ENCODE measurements at regions not wholly inside any gene's neighbourhood (a gene's known extent, or its start where the extent isn't known, plus 50 kb on each side); places are given as distances from the start of the nearest gene placed in this dataset.

DNA sequence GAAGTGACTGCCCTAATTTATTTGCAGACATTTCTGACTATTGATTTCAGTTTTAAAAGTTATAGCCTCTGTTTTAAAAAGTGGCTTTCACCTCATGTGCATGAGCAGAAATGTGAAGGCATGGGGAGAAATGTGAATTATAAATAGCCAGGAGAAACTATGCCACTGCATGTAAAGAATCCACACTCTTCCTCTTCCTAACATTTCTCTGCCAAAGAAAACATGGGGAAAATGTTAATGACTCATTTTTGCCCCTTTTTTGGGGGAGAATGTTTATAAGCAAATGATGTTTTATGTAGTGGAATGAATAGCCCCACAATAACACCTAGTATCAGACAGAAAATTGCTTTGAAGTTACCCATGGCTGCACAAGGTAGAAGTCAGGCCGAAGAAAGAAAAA, 249.0 kb upstream of the TANK start:
- BruUV-seq (replicated peaks): no TSS peak

DNA sequence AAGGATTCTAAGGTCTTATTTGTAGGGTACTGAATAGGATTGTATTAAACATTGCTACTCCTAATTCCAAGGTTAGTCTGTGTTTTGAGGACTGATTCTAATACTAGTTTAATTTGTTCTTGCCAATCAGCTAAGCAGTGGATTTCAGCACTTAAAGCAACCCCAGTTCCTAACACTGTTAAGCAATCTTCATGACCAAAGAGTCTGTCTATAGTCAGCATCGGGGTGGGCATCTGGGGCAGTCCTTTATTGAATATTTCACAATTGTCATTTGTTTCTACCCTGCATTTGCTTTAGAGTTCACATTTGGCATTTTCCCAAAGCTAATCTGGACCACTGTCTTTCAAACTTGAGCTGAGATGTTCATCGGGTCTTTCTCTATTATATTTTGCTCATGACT, 248.0 kb upstream of the TANK start:
- Histone ChIP-seq H3K27ac (ENCODE audit: low read depth, low read length, poor library complexity, severe bottlenecking) (no peak overlapping the region), H3K4me1 (ENCODE audit: insufficient read depth, low read length, poor library complexity, severe bottlenecking) (peaks cover 13% of the 10 kb centered on the region), H3K36me3 (ENCODE audit: insufficient read depth, low read length, poor library complexity, severe bottlenecking) (no peaks in the 10 kb centered on the region), H3K27me3 (replicated peaks; ENCODE audit: insufficient read depth, low read depth, low read length, poor library complexity) (no peaks in the 10 kb centered on the region), H3K4me3 (ENCODE audit: low read depth, low read length, poor library complexity, severe bottlenecking) (no peak overlapping the region), H3K9me3 (ENCODE audit: low read depth, low read length, poor library complexity, severe bottlenecking) (no peaks in the 10 kb centered on the region)
- CTCF ChIA-PET: no interaction called here
- DNase-seq (ENCODE audit: low spot score): no peak
- intact Hi-C loops (cut with micrococcal nuclease; ENCODE audit: unreplicated experiment): no loop called here
- POLR2A ChIA-PET (ENCODE audit: low non-redundant PET): no interaction called here
- TF ChIP-seq EZH2 (IDR thresholded peaks at IDR 0.05; ENCODE audit: borderline replicate concordance, low read depth, low read length, poor library complexity, severe bottlenecking): no peak
- TF ChIP-seq, protein P1, sequence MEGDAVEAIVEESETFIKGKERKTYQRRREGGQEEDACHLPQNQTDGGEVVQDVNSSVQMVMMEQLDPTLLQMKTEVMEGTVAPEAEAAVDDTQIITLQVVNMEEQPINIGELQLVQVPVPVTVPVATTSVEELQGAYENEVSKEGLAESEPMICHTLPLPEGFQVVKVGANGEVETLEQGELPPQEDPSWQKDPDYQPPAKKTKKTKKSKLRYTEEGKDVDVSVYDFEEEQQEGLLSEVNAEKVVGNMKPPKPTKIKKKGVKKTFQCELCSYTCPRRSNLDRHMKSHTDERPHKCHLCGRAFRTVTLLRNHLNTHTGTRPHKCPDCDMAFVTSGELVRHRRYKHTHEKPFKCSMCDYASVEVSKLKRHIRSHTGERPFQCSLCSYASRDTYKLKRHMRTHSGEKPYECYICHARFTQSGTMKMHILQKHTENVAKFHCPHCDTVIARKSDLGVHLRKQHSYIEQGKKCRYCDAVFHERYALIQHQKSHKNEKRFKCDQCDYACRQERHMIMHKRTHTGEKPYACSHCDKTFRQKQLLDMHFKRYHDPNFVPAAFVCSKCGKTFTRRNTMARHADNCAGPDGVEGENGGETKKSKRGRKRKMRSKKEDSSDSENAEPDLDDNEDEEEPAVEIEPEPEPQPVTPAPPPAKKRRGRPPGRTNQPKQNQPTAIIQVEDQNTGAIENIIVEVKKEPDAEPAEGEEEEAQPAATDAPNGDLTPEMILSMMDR (conservative IDR thresholded peaks at IDR 0.05; ENCODE audit: low read depth, low read length): no peak
- no TSS peak for BruUV-seq (replicated peaks)

More for the DNA sequence above, 249.0 kb upstream of the TANK start:
- POLR2A ChIA-PET (ENCODE audit: low non-redundant PET): interaction anchor here (0.7 kb wide), 1 partner anchor 477 kb away, joined by 3 read pairs; no protein-coding TSS in a partner anchor
- peaks cover 13% of the 10 kb centered on the region for H3K4me1 ChIP-seq (ENCODE audit: insufficient read depth, low read length, poor library complexity, severe bottlenecking)
- no peak overlapping the region for H3K4me3 ChIP-seq (ENCODE audit: low read depth, low read length, poor library complexity, severe bottlenecking)
- no peak overlapping the region for H3K27ac ChIP-seq (ENCODE audit: low read depth, low read length, poor library complexity, severe bottlenecking)
- intact Hi-C loops (cut with micrococcal nuclease; ENCODE audit: unreplicated experiment): no loop called here
- H3K27me3 ChIP-seq (replicated peaks; ENCODE audit: insufficient read depth, low read depth, low read length, poor library complexity): no peaks in the 10 kb centered on the region
- TF ChIP-seq, protein P1 (conservative IDR thresholded peaks at IDR 0.05; ENCODE audit: low read depth, low read length): no peak
- no peak for TF ChIP-seq EZH2 (IDR thresholded peaks at IDR 0.05; ENCODE audit: borderline replicate concordance, low read depth, low read length, poor library complexity, severe bottlenecking)
- CTCF ChIA-PET: no interaction called here
- DNase-seq (ENCODE audit: low spot score): no peak
- no peaks in the 10 kb centered on the region for H3K9me3 ChIP-seq (ENCODE audit: low read depth, low read length, poor library complexity, severe bottlenecking)
- no peaks in the 10 kb centered on the region for H3K36me3 ChIP-seq (ENCODE audit: insufficient read depth, low read length, poor library complexity, severe bottlenecking)

DNA sequence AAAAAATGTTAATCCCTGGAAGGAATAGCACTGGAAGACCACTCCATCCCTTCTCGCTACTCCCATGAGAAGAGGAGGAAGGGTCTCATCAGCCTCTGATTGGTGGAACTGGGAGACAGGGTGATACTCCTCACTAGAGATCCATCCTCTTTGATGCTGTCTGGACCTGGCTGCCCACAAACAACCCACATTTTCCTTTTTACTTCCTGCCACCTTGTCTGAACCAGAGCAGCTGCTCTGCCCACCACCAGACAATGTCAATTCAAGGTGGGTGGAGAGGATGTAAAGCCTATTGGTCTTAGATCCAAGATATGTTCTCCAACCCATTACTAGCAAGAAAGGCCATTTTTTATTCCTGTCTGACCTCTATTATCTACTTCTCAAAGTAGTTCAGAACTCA, 246.9 kb upstream of the TANK start:
- DNase-seq (ENCODE audit: low spot score): no peak
- H3K4me3 ChIP-seq (ENCODE audit: low read depth, low read length, poor library complexity, severe bottlenecking): no peak overlapping the region
- TF ChIP-seq EZH2 (IDR thresholded peaks at IDR 0.05; ENCODE audit: borderline replicate concordance, low read depth, low read length, poor library complexity, severe bottlenecking): no peak
- TF ChIP-seq, protein P1 (conservative IDR thresholded peaks at IDR 0.05; ENCODE audit: low read depth, low read length): no peak
- intact Hi-C loops (cut with micrococcal nuclease; ENCODE audit: unreplicated experiment): no loop called here
- CTCF ChIA-PET: no interaction called here
- BruUV-seq (replicated peaks): no TSS peak
- POLR2A ChIA-PET (ENCODE audit: low non-redundant PET): no interaction called here
- no peaks in the 10 kb centered on the region for H3K36me3 ChIP-seq (ENCODE audit: insufficient read depth, low read length, poor library complexity, severe bottlenecking)
- no peaks in the 10 kb centered on the region for H3K27me3 ChIP-seq (replicated peaks; ENCODE audit: insufficient read depth, low read depth, low read length, poor library complexity)
- no peaks in the 10 kb centered on the region for H3K9me3 ChIP-seq (ENCODE audit: low read depth, low read length, poor library complexity, severe bottlenecking)
- H3K27ac ChIP-seq (ENCODE audit: low read depth, low read length, poor library complexity, severe bottlenecking): no peak overlapping the region
- H3K4me1 ChIP-seq (ENCODE audit: insufficient read depth, low read length, poor library complexity, severe bottlenecking): peaks cover 13% of the 10 kb centered on the region
